T-helper 2 cell treated with Interferon-gamma antibody and Interleukin-4, amounts not matched to agents 100 ng/mL and 5 ng/mL, for 36 hours (primary cell): ENCODE measurements at regions not wholly inside any gene's neighbourhood (a gene's known extent, or its start where the extent isn't known, plus 50 kb on each side); places are given as distances from the start of the nearest gene placed in this dataset.

Experiments
- intact Hi-C: fragments of 100-400 bp; cut with micrococcal nuclease; formaldehyde crosslinking; loops from one replicate; pipeline ENCODE4 v1.15.1; 2023

DNA sequence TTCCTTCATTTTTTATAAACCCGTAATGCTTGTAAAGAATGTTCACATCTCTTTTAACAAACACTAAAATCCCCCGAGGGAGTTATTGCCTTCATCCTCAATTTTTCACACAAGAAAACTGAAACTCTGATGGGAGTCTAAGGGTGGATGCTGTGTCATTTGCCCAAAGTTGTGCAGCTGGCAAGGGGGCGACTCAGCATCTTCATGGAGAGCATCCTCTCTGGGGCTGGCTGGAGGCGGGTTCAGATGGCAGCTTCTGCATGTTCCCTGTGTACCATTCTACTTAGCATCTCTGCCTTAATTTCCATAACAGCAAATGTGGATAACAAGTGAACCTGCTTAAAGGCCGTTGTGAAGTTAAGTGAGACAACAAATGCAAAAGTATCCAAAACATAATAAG, 256.4 kb downstream of the IRS2 start:
- intact Hi-C loops = no loop called here

DNA sequence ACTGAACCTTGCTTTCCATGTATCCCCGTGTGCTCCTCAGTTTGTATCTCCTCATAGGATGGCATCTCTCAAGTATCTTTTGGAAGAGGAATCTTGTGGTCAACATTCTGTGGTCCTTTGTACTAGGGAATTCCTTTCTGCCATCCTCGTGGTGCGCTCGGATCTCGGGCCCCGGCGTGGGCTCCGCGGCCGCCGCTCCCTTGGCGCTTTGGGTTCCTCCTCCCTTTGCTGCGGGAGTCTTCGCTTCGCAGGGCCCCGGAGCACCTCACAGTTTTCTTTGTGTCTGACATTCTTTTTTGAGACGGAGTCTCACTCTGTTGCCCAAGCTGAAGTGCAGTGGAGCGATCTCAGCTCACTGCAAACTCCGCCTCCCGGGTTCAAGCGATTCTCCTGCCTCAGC, 264.7 kb downstream of the IRS2 start:
- intact Hi-C loops = no loop called here

DNA sequence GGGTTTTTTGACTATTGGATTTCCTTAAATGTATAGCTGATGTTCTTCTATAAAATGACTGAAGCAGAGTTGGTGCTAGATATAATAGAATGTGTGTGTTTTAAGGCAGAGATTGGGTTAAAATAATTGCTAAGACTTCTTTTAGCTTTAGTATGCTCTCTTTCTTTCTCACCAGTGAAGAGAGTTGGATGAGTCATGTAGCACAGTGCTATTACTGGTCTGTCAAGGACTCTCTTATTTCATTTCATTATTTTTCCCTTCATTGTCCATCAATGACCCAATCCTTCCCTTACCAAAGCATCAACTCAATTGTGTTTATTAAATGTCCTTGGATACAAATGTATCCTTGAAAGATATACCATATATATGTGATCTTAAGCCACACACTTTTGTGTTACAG, 268.9 kb downstream of the IRS2 start:
- intact Hi-C loops = no loop called here

DNA sequence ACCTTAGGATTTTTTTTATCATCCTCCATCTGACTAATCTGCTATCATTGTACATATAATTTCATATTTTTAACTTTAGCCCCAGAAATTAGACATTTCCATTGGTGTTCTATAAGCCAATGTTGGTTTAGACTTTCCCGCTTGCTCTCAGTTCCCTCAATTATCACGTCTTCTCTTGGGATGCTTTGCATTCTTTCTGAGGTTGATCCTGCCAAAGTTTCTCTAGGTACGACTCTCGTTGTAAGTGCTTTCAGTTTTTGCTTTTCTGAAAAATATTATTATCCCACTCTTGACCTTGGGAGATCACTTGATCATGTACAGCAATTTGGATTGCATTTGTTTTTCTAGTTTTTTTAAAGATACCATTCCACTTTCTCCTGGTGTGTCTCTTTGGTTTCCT, 270.2 kb downstream of the IRS2 start:
- intact Hi-C loops = no loop called here

DNA sequence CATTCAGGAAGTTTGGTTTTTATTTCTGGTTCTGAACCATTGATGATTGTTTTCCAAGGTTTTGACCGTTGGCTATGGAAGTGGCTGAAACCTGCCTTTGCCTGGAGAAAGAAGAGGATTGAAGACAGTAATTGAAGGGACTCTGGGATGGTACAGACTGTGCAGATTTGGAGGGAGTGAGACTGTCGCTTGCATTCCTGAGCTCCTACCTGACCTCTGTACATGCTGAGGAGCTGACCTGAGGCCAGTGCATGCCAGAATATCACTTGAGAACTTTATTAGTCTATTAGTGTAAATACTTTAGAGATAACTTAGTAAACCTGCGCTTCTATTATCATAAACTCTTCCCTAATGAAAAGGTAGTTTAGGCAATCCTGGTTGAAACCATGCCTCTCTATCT, 276.4 kb downstream of the IRS2 start:
- intact Hi-C loops = no loop called here

DNA sequence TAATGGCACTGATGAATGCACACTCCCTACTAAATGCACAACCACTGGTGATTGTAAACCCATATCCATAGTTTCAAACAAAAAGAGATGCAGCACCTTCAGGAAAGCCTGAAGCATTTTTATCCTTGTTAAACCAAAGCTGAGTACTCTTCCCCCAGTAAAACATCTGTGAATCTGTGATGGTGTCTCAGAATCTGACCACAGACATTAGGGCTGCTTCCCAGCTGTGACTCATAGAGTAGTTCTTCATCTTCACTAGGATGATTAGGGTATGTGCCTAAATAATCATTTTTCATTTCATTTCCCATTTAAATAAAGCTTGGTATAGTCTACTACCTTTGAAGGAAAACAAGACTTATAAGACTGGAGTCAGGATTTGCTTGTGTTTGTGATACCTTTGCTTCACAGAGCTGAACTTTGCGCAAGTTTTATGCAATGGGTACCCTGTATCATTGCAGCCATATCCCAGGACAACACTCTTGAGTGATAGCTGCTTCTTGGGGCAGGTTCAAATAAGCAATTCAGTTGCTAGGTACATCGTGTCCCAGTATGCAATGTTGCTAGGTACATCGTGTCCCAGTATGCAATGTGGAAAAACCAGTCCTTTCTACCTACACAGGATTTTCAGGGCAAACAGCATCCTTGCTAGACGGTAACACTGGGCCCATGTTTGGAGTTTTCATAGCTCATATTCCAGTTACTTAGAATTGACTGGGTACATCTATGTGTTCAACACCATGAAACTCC, 277.1 kb downstream of the IRS2 start:
- intact Hi-C loops = no loop called here

DNA sequence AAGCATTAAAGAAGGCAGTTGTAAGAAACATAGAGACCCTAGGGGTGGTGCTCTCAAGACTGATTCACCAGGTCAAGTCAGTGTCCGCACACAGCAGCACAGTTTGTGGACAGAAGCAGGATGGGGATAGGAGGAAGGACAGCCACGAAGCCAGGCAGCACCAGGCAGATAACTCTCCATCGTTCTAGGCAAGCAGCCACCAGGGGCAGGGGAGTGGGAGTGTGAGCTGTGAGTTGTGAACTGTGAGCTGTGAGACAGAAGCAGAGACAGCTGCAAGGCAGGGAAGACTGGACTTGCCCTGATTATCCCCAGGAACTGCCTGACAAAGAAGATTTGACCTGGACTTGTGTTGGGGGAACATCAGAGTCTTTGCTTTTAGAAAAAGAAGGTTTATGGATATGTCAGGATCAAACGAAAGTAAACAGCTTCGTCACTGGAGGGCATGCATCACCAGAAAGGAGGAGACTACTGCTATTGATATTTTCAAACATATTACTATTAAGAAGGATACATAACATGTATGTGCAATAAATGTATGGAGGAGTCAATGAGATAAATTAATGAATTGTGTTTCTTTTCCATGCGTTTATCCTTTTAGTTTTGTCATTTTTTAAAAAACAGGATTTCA, 286.1 kb downstream of the IRS2 start:
- intact Hi-C loops = no loop called here

DNA sequence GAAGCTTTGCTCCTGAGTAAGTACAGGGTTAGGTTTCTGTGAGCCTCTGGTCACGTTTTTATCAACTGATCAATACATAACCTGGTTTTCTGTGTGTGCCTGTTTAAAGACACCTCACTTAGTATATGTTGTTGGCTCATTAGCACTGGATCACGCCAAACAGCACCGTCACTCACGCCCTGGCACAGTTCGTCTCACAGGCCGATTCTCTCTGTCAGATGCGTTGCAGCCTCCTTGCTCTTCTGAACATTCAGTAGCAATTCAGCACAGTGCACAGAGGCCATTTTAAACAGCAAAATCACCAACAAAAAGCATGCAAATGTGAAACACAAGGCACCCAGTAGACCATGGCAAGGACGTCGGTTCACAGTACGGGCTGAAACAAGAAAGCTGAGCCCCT, 288.5 kb downstream of the IRS2 start:
- intact Hi-C loops = no loop called here

DNA sequence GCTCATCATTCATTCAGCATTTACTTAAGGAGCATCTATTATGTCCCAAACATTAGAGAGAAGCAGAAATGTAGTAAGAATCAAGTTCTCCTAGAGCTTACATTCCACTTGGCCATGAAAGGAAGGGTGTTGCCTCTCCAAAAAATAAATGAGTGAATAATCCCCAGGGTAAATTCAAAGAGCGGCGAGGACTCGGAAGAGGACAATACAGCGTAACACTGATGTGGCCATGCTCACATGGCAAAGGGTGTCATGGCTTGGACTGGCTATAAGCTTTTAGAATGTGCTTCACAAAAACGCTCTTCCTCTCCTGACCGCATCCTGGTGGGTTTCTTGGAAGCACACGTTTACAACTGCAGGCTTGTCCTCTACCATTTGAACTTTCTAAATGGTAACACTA, 290.2 kb downstream of the IRS2 start:
- intact Hi-C loops = no loop called here

DNA sequence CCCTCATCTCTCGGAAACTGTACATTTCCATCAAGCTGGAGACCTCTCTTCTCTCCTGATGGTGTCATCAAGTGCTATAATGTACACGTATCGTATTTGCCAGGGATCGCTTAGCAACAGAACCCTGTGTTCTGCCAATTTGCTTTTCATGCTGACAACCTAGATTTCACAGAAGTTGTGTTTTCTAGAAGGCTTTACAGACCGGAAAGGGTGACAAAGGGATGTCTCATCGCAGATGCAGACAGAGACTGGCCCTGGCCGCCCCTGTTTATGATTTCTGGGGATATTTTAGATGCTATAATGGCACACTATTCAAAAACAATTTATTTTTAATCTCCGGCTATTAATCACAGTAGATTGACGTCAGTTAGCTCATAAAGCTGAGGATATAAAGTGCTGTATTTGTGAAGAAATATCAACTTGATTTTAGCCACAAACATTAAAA, 291.4 kb downstream of the IRS2 start:
- intact Hi-C loops = no loop called here

DNA sequence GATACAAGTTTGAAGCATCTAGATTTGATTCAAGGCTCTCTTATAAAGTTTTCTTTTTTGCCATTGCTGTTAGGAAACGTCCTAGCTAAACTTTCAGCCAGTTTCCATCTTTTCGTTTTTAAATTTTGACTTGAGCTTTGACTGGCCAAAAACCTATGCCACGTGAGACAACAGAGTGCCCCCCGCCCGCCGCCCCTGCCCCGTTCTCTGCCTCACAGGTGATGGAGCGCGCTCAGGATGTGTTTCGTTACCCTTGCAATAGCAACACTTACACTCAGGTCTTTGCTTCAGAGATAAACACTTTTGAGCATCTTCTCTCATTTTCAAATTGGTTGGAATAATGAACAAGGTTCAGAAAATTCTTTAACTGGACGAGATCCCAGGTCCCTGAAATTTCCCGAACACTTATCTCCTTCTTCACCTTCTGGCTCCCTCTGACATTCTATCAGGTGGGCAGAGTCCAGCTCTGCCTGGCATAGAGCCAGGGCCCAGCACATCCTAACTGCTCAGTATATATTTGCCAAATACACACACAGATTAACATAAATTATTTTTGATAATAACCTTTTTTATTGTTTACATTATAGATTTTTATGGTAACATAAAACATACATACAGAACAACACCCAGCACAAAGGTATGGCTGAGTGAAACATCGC, 301.1 kb downstream of the IRS2 start:
- intact Hi-C loops = no loop called here

DNA sequence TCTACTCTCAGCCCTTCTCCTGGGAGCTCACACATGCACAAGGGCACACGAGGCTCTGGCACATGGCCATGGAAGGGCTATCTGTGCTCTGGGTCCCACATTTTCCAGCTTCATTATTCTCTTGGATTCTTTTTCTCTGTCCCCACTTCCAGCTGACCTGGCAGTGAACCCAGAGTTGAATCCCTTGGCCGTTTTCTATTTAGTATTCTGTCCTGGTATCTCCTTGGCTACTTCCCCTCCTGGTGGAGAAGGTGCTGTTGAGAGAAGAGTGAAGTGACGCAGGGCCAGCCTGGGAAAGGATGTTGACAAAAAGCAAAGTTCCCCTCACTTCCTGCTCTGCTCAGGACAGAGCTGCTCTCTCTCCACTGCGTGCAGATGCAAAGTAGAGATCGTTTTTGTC, 303.1 kb downstream of the IRS2 start:
- intact Hi-C loops = no loop called here

DNA sequence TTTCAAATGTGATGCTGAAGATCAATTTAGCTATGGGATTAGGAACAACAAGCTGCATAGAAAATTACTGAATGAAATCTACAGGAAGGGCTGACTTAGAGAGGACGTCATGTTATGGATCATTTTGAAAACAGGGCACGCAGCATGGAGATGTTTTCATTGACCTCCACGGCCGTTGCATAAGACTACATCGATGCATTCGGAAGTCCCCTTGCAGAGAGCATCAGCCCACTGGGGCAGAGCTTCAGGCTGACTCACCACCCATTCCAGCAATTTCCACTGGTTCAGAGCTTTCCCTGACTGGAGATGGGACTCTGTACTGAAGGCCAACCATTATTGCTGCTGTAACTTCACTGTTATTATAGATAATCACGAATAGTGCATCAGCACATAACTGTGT, 305.3 kb downstream of the IRS2 start:
- intact Hi-C loops = no loop called here

DNA sequence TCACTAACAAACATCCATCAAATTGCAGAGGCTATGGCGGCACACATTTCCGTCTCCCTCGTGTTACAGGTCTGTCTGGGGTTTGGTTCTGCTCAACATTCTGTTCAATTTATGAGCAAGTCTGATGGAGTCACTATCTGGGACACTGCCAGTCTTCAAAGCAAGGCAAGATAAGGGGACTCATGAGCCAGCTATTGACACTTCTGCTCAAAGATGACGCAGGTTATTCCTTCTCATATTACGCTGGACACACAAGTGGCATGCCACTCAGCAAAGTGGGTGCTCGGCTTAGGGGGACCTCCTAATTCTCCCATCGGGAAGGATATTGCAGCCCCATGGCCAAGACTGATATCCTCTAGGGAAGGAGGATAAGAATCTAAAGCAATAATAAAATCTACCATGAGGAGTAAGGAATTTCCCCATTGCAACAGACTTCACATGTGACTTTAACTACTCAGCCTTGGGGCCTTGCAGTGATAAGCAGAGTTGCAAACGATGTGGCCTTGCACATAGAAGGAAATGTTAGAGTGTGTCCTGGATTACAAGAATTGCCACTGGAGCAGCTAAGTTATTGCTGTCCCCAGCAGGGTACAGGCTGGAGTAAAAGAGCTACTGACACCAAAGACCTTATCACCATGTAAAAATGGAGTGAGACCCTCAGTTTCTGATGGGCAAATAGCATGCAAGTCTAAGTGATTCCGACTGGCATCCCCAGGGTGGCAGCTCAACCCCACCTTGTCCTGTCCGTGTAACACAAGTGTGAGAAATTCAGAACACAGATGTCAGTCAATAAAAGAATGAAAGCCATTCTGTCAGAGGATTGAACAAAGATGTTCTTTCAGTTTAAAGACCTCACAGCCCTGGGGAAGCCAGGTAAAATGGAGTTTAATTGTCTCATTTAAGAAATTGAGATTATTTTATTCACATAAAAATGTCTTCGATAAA, 306.1 kb downstream of the IRS2 start:
- intact Hi-C loops = no loop called here

DNA sequence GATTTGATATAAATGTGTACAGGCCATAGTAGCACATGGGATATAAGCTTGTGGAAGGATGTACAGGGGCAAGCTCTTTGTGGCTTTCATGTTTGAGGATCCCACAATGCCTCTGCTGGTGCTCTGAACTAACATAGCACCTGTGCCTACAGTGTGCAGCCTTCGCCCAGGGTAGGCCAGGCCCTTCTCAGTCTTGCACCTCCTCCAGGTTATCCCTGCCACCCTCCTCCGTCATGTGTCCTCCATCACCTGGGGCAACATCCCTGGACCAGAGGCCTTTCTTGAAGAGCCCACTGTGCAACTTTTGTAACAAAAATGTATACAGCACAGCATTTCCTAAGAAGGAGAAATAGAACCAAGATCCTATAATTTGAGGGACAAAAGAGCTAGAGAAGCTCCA, 306.8 kb downstream of the IRS2 start:
- intact Hi-C loops = no loop called here

DNA sequence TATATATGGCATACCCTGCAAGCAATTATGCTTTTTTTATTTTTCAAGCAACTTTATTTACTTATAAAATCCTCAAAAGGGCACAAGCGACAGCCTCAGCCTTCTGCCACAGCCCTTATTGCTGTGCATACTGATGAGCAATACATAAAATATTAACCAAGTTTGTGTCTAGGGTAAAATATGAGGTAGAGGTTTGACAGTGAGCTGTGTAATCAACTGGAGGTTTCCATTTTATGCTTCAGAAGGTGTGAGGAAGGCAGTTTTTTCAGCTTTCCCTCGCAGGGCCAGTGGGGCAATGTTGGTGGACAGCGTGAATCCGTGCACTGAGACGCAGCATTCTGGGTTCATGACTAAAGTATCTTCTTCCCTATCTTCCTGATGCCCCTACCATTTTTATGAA, 310.4 kb downstream of the IRS2 start:
- intact Hi-C loops = no loop called here

DNA sequence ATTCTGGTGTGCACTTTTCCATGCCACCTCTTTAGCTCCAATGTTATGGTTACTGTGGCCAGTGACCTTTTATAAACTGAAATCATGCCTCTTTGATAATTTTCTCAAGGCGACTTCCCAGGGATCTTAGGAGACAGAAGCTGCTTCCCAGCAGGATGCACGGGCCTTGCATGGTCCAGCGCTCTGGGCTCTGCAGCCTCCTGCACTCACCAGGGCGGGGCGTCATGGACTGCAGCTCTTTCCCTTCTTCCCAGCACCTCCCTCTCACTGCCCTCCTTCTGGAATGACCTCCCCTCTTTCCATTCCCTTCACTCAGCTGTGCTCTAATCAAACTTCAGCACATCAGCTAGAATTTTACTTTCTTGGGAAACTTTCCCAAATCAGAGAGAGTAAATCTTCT, 318.3 kb downstream of the IRS2 start:
- intact Hi-C loops = no loop called here

DNA sequence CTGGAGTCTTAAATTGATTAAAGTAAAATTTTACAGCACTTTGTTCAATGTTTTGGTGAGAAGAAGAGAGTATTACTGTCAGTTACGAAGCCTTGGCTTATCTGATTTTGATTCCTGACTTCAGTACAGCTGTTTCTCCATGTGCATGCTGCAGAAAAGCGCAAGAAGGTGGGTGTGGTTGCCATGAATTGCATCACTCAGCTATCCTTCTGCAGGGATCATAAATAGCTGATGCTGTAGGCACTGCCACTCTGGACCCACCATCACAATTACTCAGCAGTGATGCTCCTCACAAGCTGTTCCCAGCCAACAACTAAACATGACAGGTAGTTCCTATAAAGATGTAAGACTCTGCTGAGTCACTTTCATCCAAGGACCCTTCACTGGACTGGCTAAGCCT, 321.2 kb downstream of the IRS2 start:
- intact Hi-C loops = no loop called here

DNA sequence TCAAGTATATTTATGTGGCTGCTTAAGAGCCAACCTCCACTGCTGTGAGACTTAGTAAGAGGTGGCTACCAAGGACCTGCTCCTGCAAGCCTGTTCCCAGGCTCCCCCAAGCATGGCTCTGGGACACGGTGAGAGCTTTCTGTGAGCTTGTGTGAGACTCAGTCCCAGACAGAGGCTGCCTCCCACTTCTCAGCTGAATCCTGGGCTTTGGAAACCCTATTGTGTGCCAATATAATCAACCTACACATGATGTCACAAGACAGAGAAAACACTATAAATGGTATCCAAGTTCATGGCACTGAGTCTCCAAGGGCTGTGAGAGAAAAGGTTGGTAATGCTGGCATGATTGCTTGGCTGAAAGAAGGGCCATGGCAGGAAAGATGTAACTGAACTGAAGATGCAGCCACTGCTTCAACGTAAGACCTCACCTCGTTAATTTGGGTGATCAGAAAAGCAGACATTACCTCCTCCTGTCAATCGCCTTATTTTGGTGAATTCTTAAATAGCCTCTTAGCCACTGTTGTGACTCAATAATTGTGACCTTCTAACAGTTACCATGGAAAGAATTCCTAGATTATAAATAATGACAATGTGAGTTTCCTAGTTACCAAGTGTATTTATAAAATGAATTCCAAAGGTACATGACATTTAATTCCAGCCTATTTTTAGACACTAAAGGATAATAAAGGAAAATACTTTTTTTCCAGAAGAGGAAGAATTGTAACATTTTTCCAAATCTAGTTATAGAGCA, 332.0 kb downstream of the IRS2 start:
- intact Hi-C loops = no loop called here

DNA sequence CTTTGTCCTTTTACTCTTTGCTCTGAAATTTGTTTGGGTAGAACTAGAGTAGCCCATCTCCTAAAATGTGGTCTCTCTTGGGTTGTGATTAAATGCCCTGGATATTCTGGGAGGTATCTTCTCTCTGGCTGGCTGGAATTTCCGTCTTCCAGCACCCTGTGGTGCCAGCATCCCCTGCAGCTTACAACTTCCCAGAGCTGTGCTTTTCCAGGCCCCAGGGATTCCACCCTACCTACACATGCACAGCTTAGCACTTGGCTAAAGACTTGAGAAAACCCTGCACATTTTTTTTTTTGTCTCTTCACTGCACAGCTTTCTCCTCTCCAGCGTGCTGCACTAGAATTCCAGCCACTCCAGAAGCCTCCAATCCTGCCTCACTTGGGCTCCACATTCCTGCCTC, 334.7 kb downstream of the IRS2 start:
- intact Hi-C loops = no loop called here

DNA sequence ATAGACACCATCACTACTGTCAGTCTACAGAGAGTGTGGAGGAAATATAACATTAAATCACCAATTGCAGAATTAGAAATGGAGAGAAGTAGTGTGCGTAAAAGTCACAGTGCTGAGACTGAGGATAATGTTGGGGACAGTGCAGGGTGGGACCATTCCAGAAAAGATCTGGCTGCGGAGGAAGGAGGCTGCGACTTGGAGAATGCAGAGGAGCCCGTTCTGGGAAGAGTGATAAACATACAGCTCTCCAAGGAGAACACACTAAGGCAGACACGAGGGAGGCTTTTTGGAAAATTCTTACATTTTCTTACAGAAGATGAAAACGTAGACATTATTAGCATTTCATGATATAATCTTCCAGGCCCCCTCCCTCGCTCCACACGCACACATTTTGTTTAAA, 337.8 kb downstream of the IRS2 start:
- intact Hi-C loops = no loop called here
